SK-N-SH (cell line): ENCODE measurements at regions not wholly inside any gene's neighbourhood (a gene's known extent, or its start where the extent isn't known, plus 50 kb on each side); places are given as distances from the start of the nearest gene placed in this dataset.

Source experiments
- CTCF ChIA-PET: fragments of 300-600, 350-600 bp; formaldehyde crosslinking; extraction: SDS; loops from one replicate; lab custom pipeline; 2021; lab: Yijun Ruan, JAX
- POLR2A ChIA-PET: fragments of 350-600 bp; sonication (Branson Sonifier 250); formaldehyde crosslinking; extraction: SDS; loops from one replicate; lab custom pipeline; 2020; ENCODE audit warnings: antibody characterized with exemption, inconsistent platforms; lab: Yijun Ruan, JAX
- DNase-seq: peaks from one replicate; pipeline ENCODE4 v3.0.0; 2012
- H2AFZ ChIP-seq: fragments of 200-600 bp; sonication (generic); 2 replicates; pipeline ENCODE4 v1.8.1; 2016; ENCODE audit warnings: antibody characterized with exemption, mild to moderate bottlenecking, low read depth
- H3F3A ChIP-seq: fragments of 200-600 bp; sonication (generic); replicated peaks from 2 replicates; pipeline ENCODE3; 2016; ENCODE audit warnings: antibody characterized with exemption, mild to moderate bottlenecking; ENCODE audit not compliant: insufficient read depth
- H3K27ac ChIP-seq, 2 experiments: fragments of 200-500 bp in 1 of 2; fragments of 200-600 bp in 1 of 2; sonication (Bioruptor generic) in 1 of 2; sonication (generic), shearing (Covaris generic) in 1 of 2; 2 replicates each; pipeline versions ENCODE4 v1.5.1 to v1.6.1; 2014 to 2016; ENCODE audit warnings: low read depth in 2 of 2, inconsistent platforms in 1 of 2, low read length in 1 of 2, mild to moderate bottlenecking in 1 of 2, mixed read lengths in 1 of 2
- H3K27me3 ChIP-seq: fragments of 200-600 bp; sonication (generic), shearing (Covaris generic); 2 replicates; pipeline ENCODE4 v1.6.1; 2016; ENCODE audit warnings: mixed run types; ENCODE audit not compliant: insufficient read depth
- H3K36me3 ChIP-seq, 2 experiments: fragments of 200-500 bp in 1 of 2; fragments of 200-600 bp in 1 of 2; sonication (Bioruptor generic) in 1 of 2; sonication (generic) in 1 of 2; replicated peaks in 1 of 2; 2 replicates each; pipeline versions ENCODE3 to v1.5.1; 2014 to 2016; ENCODE audit warnings: low read length in 1 of 2, mild to moderate bottlenecking in 1 of 2; ENCODE audit not compliant: insufficient read depth in 2 of 2, control insufficient read depth in 1 of 2
- H3K4me1 ChIP-seq, 2 experiments: fragments of 200-500 bp in 1 of 2; fragments of 200-600 bp in 1 of 2; sonication (Bioruptor generic) in 1 of 2; sonication (generic), shearing (Covaris generic) in 1 of 2; 2 replicates each; pipeline versions ENCODE4 v1.5.1 to v1.6.1; 2014 to 2016; ENCODE audit warnings: low read depth in 1 of 2, low read length in 1 of 2, mixed run types in 1 of 2; ENCODE audit not compliant: insufficient read depth in 2 of 2, control insufficient read depth in 1 of 2
- H3K4me2 ChIP-seq: fragments of 200-600 bp; sonication (generic), shearing (Covaris generic); 2 replicates; pipeline ENCODE4 v1.6.1; 2017; ENCODE audit warnings: mixed run types
- H3K4me3 ChIP-seq, 2 experiments: fragments of 200-500 bp in 1 of 2; fragments of 200-600 bp in 1 of 2; sonication (Bioruptor generic) in 1 of 2; sonication (generic), shearing (Covaris generic) in 1 of 2; 2 replicates each; pipeline versions ENCODE4 v1.5.1 to v1.8.1; 2014 to 2016; ENCODE audit warnings: low read depth in 2 of 2, inconsistent platforms in 1 of 2, low read length in 1 of 2, mild to moderate bottlenecking in 1 of 2, mixed read lengths in 1 of 2, moderate library complexity in 1 of 2
- H3K79me2 ChIP-seq: fragments of 200-600 bp; sonication (generic); 2 replicates; pipeline ENCODE4 v1.8.1; 2017; ENCODE audit warnings: mild to moderate bottlenecking; ENCODE audit not compliant: insufficient read depth
- H3K9ac ChIP-seq: fragments of 200-600 bp; sonication (generic); 2 replicates; pipeline ENCODE4 v1.6.1; 2017; ENCODE audit warnings: mixed run types
- H3K9me2 ChIP-seq: fragments of 200-600 bp; sonication (generic); 2 replicates; pipeline ENCODE4 v1.6.1; 2017; ENCODE audit warnings: mixed run types
- H3K9me3 ChIP-seq: fragments of 200-600 bp; sonication (generic); 2 replicates; pipeline ENCODE4 v1.6.1; 2017; ENCODE audit warnings: mixed run types, mild to moderate bottlenecking, moderate library complexity
- H4K20me1 ChIP-seq: fragments of 200-600 bp; sonication (generic); 2 replicates; pipeline ENCODE4 v1.6.1; 2017; ENCODE audit warnings: mild to moderate bottlenecking, mixed run types; ENCODE audit not compliant: insufficient read depth
- ELF1 ChIP-seq: IDR thresholded peaks from 2 replicates; pipeline ENCODE4 v1.4.0; 2012
- EP300 ChIP-seq, 2 experiments: IDR thresholded peaks; 2 replicates each; pipeline versions ENCODE4 v1.4.0 to v1.6.1; 2012; ENCODE audit warnings: borderline replicate concordance in 1 of 2, low read depth in 1 of 2, low read length in 1 of 2
- EZH2phosphoT487 ChIP-seq: fragments of 200-600 bp; sonication (generic); IDR thresholded peaks from 2 replicates; pipeline ENCODE4 v1.6.1; 2017; ENCODE audit warnings: low read depth, mixed run types, mild to moderate bottlenecking, antibody characterized with exemption, moderate library complexity, borderline replicate concordance
- NFIC ChIP-seq: IDR thresholded peaks from 2 replicates; pipeline ENCODE4 v1.4.0; 2012; ENCODE audit warnings: borderline replicate concordance
- YY1 ChIP-seq: IDR thresholded peaks from 2 replicates; pipeline ENCODE4 v1.4.0; 2012; ENCODE audit warnings: low read depth, mild to moderate bottlenecking
- WGBS: methylation state at CpG from one replicate; pipeline ENCODE4 v1.1.6; 2017; ENCODE audit warnings: low lambda C conversion rate; 5-methylcytosine and 5-hydroxymethylcytosine counted together
- TF ChIP-seq, protein P1 (sequence below): fragments of 150-350 bp; IDR thresholded peaks from 2 replicates; pipeline ENCODE4 v1.6.1; 2016; ENCODE audit warnings: mild to moderate bottlenecking, low read depth, low read length
- TF ChIP-seq, protein P2 (sequence below): IDR thresholded peaks from 2 replicates; pipeline ENCODE4 v1.4.0; 2012; ENCODE audit warnings: low read depth
- TF ChIP-seq, protein P3 (sequence below): IDR thresholded peaks from 2 replicates; pipeline ENCODE4 v1.4.0; 2012; ENCODE audit warnings: low read depth, borderline replicate concordance
- TF ChIP-seq, protein P4 (sequence below): IDR thresholded peaks from 2 replicates; pipeline ENCODE4; 2012

DNA sequence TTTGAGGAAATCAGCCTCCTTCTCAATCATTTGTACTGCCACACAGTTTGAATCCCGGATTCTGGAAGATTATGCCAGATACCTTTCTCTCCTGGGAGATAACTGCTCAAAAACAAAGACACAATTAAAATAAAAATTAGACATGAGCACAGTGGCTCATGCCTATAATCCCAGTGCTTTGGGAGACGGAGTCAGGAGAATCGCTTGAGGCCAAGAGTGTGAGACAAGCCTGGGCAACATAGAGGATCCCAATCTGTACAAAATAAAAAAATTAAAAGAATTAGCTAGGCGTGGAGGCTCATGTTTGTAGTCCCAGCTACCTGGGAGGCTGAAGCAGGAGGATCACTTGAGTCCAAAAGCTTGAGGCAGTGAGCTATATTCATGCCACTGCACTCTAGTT is 376.3 kb upstream of the ZFP42 start:
- no peak overlapping the region for H3K4me2 ChIP-seq
- no peaks in the 10 kb centered on the region for H3K36me3 ChIP-seq
- H3K27me3 ChIP-seq = no peaks in the 10 kb centered on the region
- H2AFZ ChIP-seq = peak overlapping the region; percentile 61
- no peak overlapping the region for H3K27ac ChIP-seq
- H3K4me1 ChIP-seq = peaks cover 0 to 22% of the 10 kb centered on the region in 2 experiments; a peak in 1 of 4 replicates
- 53% methylated on average over 4 of the region's 4 CpGs for WGBS
- no peak for DNase-seq
- no peaks in the 10 kb centered on the region for H3K9me2 ChIP-seq
- H3F3A ChIP-seq = no peaks in the 10 kb centered on the region
- no peaks in the 10 kb centered on the region for H3K79me2 ChIP-seq
- no peak overlapping the region for H3K4me3 ChIP-seq
- no peak overlapping the region for H3K9ac ChIP-seq
- H3K9me3 ChIP-seq = peaks cover 7% of the 10 kb centered on the region
- H4K20me1 ChIP-seq = no peaks in the 10 kb centered on the region
- POLR2A ChIA-PET = no interaction called here
- TF ChIP-seq, protein P1, sequence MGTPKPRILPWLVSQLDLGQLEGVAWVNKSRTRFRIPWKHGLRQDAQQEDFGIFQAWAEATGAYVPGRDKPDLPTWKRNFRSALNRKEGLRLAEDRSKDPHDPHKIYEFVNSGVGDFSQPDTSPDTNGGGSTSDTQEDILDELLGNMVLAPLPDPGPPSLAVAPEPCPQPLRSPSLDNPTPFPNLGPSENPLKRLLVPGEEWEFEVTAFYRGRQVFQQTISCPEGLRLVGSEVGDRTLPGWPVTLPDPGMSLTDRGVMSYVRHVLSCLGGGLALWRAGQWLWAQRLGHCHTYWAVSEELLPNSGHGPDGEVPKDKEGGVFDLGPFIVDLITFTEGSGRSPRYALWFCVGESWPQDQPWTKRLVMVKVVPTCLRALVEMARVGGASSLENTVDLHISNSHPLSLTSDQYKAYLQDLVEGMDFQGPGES = no peak
- TF ChIP-seq ELF1 (no peak), YY1 (no peak), EZH2phosphoT487 (no peak)
- CTCF ChIA-PET = no interaction called here

DNA sequence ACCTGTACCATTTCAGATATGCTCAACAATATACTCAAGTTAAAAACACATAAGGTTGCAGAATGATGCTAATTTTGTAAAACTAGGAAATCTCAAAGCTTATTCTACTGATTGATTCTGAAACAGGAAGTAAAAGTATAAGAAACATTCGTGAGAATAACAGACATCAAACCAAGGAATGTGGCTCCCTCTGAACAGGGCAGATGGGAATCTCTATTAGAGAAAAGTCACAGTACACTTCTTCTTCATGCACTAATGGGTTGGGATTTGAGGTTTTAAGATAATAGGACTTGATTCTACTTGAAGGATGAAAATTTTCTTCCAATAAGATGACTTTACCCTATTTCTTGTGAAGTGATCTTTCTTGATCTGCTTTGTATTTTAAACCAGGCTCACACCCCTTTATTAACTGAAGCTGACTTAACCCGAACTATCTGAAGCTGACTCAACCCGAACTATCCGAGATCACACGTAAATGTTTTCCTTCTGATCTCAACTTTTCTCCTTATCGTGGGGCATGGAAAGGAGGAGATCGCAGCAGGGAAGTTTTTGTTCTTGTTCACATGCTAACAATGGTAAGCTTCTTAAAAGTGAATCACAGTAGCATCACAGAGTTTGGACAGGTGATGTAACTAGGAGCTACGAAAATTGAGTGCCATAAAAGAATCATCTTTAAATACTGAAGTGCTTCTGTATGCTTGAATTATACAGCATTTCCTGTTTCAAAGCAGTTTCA is 363.1 kb upstream of the ZFP42 start:
- no peak for TF ChIP-seq EZH2phosphoT487
- TF ChIP-seq, protein P2, sequence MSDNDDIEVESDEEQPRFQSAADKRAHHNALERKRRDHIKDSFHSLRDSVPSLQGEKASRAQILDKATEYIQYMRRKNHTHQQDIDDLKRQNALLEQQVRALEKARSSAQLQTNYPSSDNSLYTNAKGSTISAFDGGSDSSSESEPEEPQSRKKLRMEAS = no peak
- TF ChIP-seq, all 33 proteins: peak for 0

DNA sequence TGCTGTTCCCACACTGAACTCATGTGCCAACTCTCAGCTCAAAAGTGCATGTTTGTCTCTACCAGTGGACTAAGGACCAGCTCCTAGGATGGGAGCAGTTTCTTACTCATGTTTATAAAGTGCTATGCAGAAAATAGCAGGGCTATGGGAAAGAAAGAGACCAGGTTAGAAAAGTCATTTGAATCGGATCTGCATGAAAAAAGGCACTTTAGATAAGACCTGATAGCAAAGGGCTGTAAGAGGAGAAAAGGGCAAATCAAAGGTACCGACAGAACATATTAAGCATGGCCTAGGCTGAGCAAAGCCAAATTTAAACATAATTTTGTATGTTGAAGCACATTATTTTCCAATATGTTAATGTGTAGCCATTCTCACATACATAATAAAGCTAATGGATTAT is 362.3 kb upstream of the ZFP42 start:
- H3K27ac ChIP-seq = no peak overlapping the region
- no peaks in the 10 kb centered on the region for H3K27me3 ChIP-seq
- H3F3A ChIP-seq = no peaks in the 10 kb centered on the region
- H3K9ac ChIP-seq = no peak overlapping the region
- H3K4me3 ChIP-seq = no peak overlapping the region
- 53% methylated on average over 2 of the region's 2 CpGs for WGBS
- no peak for DNase-seq
- no peak overlapping the region for H2AFZ ChIP-seq
- no peaks in the 10 kb centered on the region for H3K36me3 ChIP-seq
- no peaks in the 10 kb centered on the region for H3K4me1 ChIP-seq
- TF ChIP-seq, protein P3, sequence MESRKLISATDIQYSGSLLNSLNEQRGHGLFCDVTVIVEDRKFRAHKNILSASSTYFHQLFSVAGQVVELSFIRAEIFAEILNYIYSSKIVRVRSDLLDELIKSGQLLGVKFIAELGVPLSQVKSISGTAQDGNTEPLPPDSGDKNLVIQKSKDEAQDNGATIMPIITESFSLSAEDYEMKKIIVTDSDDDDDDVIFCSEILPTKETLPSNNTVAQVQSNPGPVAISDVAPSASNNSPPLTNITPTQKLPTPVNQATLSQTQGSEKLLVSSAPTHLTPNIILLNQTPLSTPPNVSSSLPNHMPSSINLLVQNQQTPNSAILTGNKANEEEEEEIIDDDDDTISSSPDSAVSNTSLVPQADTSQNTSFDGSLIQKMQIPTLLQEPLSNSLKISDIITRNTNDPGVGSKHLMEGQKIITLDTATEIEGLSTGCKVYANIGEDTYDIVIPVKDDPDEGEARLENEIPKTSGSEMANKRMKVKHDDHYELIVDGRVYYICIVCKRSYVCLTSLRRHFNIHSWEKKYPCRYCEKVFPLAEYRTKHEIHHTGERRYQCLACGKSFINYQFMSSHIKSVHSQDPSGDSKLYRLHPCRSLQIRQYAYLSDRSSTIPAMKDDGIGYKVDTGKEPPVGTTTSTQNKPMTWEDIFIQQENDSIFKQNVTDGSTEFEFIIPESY = no peak
- TF ChIP-seq, protein P4, sequence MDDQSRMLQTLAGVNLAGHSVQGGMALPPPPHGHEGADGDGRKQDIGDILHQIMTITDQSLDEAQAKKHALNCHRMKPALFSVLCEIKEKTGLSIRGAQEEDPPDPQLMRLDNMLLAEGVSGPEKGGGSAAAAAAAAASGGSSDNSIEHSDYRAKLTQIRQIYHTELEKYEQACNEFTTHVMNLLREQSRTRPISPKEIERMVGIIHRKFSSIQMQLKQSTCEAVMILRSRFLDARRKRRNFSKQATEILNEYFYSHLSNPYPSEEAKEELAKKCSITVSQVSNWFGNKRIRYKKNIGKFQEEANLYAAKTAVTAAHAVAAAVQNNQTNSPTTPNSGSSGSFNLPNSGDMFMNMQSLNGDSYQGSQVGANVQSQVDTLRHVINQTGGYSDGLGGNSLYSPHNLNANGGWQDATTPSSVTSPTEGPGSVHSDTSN = no peak
- TF ChIP-seq EP300 (IDR thresholded peaks at IDR 0.05; ENCODE audit: borderline replicate concordance in 1 of 2, low read depth in 1 of 2, low read length in 1 of 2) = no peak
- TF ChIP-seq, protein P1 = no peak
- TF ChIP-seq NFIC = no peak
- H4K20me1 ChIP-seq = no peaks in the 10 kb centered on the region
- ChIA-PET CTCF (no interaction called here), POLR2A (no interaction called here)
- H3K4me2 ChIP-seq = no peak overlapping the region
- H3K9me3 ChIP-seq = no peaks in the 10 kb centered on the region
- H3K9me2 ChIP-seq = no peaks in the 10 kb centered on the region
- H3K79me2 ChIP-seq = no peaks in the 10 kb centered on the region

More for the DNA sequence above, 363.1 kb upstream of the ZFP42 start:
- peak overlapping the region; percentile 12 to 22; a peak in 2 of 4 replicates for H3K4me3 ChIP-seq
- H3K4me2 ChIP-seq = peak overlapping the region; percentile 39; the same call in 1 of the 2 replicates
- POLR2A ChIA-PET = no interaction called here
- H3K9me3 ChIP-seq = no peaks in the 10 kb centered on the region
- no peaks in the 10 kb centered on the region for H3K9me2 ChIP-seq
- H3F3A ChIP-seq = no peaks in the 10 kb centered on the region
- no peaks in the 10 kb centered on the region for H4K20me1 ChIP-seq
- H3K79me2 ChIP-seq = no peaks in the 10 kb centered on the region
- 38% methylated on average over 8 of the region's 8 CpGs for WGBS
- no peak overlapping the region for H2AFZ ChIP-seq
- CTCF ChIA-PET = interaction anchor here (0.7 kb wide), 1 partner anchor 41 kb away, joined by 3 read pairs; no protein-coding TSS in a partner anchor
- DNase-seq = no peak
- H3K4me1 ChIP-seq = no peaks in the 10 kb centered on the region
- no peak overlapping the region for H3K9ac ChIP-seq
- H3K27me3 ChIP-seq = no peaks in the 10 kb centered on the region
- H3K36me3 ChIP-seq = no peaks in the 10 kb centered on the region
- peak overlapping the region in 1 of 2 experiments; percentile 54; a peak in 1 of 4 replicates for H3K27ac ChIP-seq
